ENCODE measurements at regions not wholly inside any gene's neighbourhood (a gene's known extent, or its start where the extent isn't known, plus 50 kb on each side); places are given as distances from the start of the nearest gene placed in this dataset.

DNA sequence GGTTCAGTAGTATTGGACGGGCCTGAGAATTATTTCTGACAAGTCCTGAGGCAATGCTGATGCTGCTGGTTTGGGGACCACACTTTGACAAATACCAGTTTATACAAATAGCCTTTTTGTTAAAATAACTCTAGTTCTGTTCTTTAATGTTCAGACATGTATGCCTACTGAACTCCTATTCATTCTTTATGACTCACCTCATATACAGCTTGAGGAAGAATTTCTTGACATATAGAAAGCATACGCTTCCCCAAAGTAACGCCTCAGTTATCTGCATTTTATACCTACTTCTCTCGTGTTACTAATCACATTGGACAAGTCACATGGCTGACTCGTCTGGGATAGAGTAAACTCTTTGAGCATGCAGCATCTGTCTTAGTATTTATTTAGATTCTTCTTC lies 145.4 kb upstream of the GOLIM4 start:
- TF ChIP-seq, protein P1, sequence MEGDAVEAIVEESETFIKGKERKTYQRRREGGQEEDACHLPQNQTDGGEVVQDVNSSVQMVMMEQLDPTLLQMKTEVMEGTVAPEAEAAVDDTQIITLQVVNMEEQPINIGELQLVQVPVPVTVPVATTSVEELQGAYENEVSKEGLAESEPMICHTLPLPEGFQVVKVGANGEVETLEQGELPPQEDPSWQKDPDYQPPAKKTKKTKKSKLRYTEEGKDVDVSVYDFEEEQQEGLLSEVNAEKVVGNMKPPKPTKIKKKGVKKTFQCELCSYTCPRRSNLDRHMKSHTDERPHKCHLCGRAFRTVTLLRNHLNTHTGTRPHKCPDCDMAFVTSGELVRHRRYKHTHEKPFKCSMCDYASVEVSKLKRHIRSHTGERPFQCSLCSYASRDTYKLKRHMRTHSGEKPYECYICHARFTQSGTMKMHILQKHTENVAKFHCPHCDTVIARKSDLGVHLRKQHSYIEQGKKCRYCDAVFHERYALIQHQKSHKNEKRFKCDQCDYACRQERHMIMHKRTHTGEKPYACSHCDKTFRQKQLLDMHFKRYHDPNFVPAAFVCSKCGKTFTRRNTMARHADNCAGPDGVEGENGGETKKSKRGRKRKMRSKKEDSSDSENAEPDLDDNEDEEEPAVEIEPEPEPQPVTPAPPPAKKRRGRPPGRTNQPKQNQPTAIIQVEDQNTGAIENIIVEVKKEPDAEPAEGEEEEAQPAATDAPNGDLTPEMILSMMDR (IDR thresholded peaks at IDR 0.05; ENCODE audit: low read length): no peak
- TF ChIP-seq EZH2 (optimal IDR thresholded peaks at IDR 0.05; ENCODE audit: low read depth, low read length): no peak

All from MM.1S (cell line).